Neutrophil (primary cell): ENCODE measurements at regions not wholly inside any gene's neighbourhood (a gene's known extent, or its start where the extent isn't known, plus 50 kb on each side); places are given as distances from the start of the nearest gene placed in this dataset.

Experiments used
- H3K27ac ChIP-seq: fragments of 200-600 bp; sonication (generic); 2 replicates; pipeline ENCODE4 v1.5.1; 2016; ENCODE audit warnings: mild to moderate bottlenecking, moderate library complexity
- H3K27me3 ChIP-seq: fragments of 200-600 bp; sonication (generic); 2 replicates; pipeline ENCODE4 v1.6.0; 2016; ENCODE audit warnings: mild to moderate bottlenecking
- H3K36me3 ChIP-seq: fragments of 200-600 bp; sonication (generic); 2 replicates; pipeline ENCODE4 v1.5.1; 2017
- H3K4me1 ChIP-seq, 2 experiments: fragments of 200-600 bp in 1 of 2; sonication (generic) in 1 of 2; 1 replicate in 1 of 2; 2 replicates in 1 of 2; pipeline versions ENCODE4 v1.5.1 to v1.6.1; 2013 to 2016; ENCODE audit warnings: low read depth in 1 of 2, low read length in 1 of 2, mild to moderate bottlenecking in 1 of 2, moderate library complexity in 1 of 2; ENCODE audit not compliant: control insufficient read depth in 1 of 2, insufficient read depth in 1 of 2
- H3K4me3 ChIP-seq, 2 experiments: fragments of 200-600 bp in 1 of 2; sonication (generic) in 1 of 2; 1 replicate in 1 of 2; 2 replicates in 1 of 2; pipeline ENCODE4 v1.5.1; 2013 to 2016; ENCODE audit warnings: low read depth in 1 of 2, low read length in 1 of 2, mild to moderate bottlenecking in 1 of 2, moderate library complexity in 1 of 2
- H3K9me3 ChIP-seq: fragments of 200-600 bp; sonication (generic); 2 replicates; pipeline ENCODE4 v1.5.1; 2016
- CTCF ChIP-seq: fragments of 200-600 bp; sonication (generic); IDR thresholded peaks from 2 replicates; pipeline ENCODE4 v1.5.1; 2016; ENCODE audit warnings: antibody characterized with exemption

GRCh38 chr12:127106041-127106440, 1160.9 kb upstream of the TMEM132C start:
- no peaks in the 10 kb centered on the region for H3K36me3 ChIP-seq
- no peaks in the 10 kb centered on the region for H3K27me3 ChIP-seq
- H3K4me3 ChIP-seq = no peak overlapping the region
- no peak for TF ChIP-seq CTCF
- H3K9me3 ChIP-seq = no peaks in the 10 kb centered on the region
- H3K27ac ChIP-seq = no peak overlapping the region
- H3K4me1 ChIP-seq = no peaks in the 10 kb centered on the region

DNA sequence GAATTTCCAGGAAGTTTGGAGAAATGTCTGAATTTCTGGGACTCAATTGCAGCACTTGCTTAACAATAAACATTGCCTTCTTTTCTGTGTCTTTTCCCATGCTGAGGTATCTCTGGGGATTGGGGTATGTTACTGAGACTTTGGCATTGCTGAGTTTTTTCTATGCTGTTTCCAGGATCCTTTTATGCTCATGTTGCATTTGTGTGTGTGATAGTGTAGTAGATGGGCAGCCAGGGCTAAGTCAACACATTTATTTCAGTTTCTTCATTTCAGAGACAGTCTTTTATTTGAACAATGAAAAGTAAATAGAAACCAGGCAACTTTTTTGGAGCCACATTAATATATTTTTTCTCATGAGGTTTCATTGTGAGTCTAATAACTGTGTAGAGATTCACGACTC, 1160.3 kb upstream of the TMEM132C start:
- Histone ChIP-seq H3K4me1 (no peaks in the 10 kb centered on the region), H3K27me3 (no peaks in the 10 kb centered on the region), H3K9me3 (no peaks in the 10 kb centered on the region), H3K4me3 (no peak overlapping the region), H3K27ac (no peak overlapping the region), H3K36me3 (no peaks in the 10 kb centered on the region)
- TF ChIP-seq CTCF = no peak

GRCh38 chr12:127107744-127108143, 1159.2 kb upstream of the TMEM132C start:
- no peak overlapping the region for H3K4me3 ChIP-seq
- H3K9me3 ChIP-seq = no peaks in the 10 kb centered on the region
- no peaks in the 10 kb centered on the region for H3K36me3 ChIP-seq
- no peaks in the 10 kb centered on the region for H3K27me3 ChIP-seq
- H3K4me1 ChIP-seq = no peaks in the 10 kb centered on the region
- no peak for TF ChIP-seq CTCF
- H3K27ac ChIP-seq = no peak overlapping the region

- no peaks in the 10 kb centered on the region for H3K27me3 ChIP-seq
- no peak for TF ChIP-seq CTCF
- H3K9me3 ChIP-seq = no peaks in the 10 kb centered on the region
- no peak overlapping the region for H3K4me3 ChIP-seq
- H3K36me3 ChIP-seq = no peaks in the 10 kb centered on the region
- H3K4me1 ChIP-seq = no peaks in the 10 kb centered on the region
- no peak overlapping the region for H3K27ac ChIP-seq
Observed at GRCh38 chr12:127108360-127109215, 1158.4 kb upstream of the TMEM132C start.

- Histone ChIP-seq H3K27me3 (no peaks in the 10 kb centered on the region), H3K4me1 (no peaks in the 10 kb centered on the region), H3K36me3 (no peaks in the 10 kb centered on the region), H3K27ac (no peak overlapping the region), H3K9me3 (no peaks in the 10 kb centered on the region), H3K4me3 (no peak overlapping the region)
- TF ChIP-seq CTCF = no peak
Observed at GRCh38 chr12:127113945-127114344, 1153.0 kb upstream of the TMEM132C start.
